Transverse colon (tissue), 4 donors: ENCODE measurements at regions not wholly inside any gene's neighbourhood (a gene's known extent, or its start where the extent isn't known, plus 50 kb on each side); places are given as distances from the start of the nearest gene placed in this dataset.

ENCODE experiments used
- EP300 ChIP-seq: sonication (generic); formaldehyde crosslinking; IDR thresholded peaks from one replicate; pipeline ENCODE4 v1.6.1; 2017; ENCODE audit warnings: antibody characterized with exemption, low read depth
- POLR2A ChIP-seq: fragments of 450-650 bp; IDR thresholded peaks from one replicate; pipeline ENCODE4 v1.6.1; 2016; ENCODE audit warnings: antibody characterized with exemption, mild to moderate bottlenecking, moderate library complexity
- POLR2AphosphoS5 ChIP-seq, 3 donors: sonication (generic); formaldehyde crosslinking; IDR thresholded peaks; one replicate each; pipeline ENCODE4 v1.6.1; 2016; ENCODE audit warnings: antibody characterized with exemption in 3 of 3
- TF ChIP-seq, protein P1 (sequence below), 5 experiments: fragments of 200-600 bp in 3 of 5; fragments of 450-650 bp in 2 of 5; sonication (generic) in 3 of 5; IDR thresholded peaks; 1 replicate in 2 of 5; 2 replicates in 3 of 5; pipeline ENCODE4 v1.5.1; 2016 to 2017; ENCODE audit warnings: antibody characterized with exemption in 5 of 5, inconsistent platforms in 3 of 5, mild to moderate bottlenecking in 2 of 5, moderate library complexity in 1 of 5

DNA sequence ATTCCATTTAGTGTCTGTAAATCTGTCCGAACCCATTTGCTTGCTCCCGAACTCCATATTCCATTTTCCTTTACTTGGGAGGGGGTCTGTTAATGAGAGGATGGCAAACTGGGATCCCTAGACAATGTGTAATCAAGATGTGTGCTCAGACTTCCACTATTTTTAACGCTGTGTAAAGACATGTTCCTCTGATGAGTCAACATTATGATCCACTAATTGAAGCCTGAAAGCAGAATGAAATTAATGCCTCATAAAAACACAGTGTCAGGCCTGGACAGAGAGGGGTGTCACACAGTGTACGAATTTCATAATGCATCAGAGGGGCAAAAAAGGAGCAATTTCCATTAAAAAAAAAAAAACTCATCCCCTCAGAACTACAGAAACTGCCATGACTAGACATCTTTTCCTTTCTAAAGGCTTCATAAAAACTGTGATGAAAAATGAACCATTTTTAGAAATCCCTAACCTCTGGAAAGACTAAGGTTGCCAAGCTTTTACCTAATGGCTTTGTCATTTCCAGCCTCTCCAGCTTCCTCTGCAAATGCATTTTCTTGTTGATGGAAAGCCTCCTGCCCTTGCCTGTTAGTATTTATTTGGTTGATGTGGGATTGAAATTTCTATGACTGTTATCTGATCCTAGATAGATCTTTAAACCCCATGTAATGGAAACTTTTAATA lies 209.2 kb upstream of the DCC start:
- TF ChIP-seq, protein P1, sequence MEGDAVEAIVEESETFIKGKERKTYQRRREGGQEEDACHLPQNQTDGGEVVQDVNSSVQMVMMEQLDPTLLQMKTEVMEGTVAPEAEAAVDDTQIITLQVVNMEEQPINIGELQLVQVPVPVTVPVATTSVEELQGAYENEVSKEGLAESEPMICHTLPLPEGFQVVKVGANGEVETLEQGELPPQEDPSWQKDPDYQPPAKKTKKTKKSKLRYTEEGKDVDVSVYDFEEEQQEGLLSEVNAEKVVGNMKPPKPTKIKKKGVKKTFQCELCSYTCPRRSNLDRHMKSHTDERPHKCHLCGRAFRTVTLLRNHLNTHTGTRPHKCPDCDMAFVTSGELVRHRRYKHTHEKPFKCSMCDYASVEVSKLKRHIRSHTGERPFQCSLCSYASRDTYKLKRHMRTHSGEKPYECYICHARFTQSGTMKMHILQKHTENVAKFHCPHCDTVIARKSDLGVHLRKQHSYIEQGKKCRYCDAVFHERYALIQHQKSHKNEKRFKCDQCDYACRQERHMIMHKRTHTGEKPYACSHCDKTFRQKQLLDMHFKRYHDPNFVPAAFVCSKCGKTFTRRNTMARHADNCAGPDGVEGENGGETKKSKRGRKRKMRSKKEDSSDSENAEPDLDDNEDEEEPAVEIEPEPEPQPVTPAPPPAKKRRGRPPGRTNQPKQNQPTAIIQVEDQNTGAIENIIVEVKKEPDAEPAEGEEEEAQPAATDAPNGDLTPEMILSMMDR (IDR thresholded peaks at IDR 0.05), result no peak
- no peak for TF ChIP-seq POLR2A
- no peak for TF ChIP-seq EP300
- TF ChIP-seq POLR2AphosphoS5 (IDR thresholded peaks at IDR 0.05), result no peak
